ENCODE measurements at regions not wholly inside any gene's neighbourhood (a gene's known extent, or its start where the extent isn't known, plus 50 kb on each side); places are given as distances from the start of the nearest gene placed in this dataset.
A peak's percentile ranks its signal among the peaks of the same experiment; 100 is the strongest.

DNA sequence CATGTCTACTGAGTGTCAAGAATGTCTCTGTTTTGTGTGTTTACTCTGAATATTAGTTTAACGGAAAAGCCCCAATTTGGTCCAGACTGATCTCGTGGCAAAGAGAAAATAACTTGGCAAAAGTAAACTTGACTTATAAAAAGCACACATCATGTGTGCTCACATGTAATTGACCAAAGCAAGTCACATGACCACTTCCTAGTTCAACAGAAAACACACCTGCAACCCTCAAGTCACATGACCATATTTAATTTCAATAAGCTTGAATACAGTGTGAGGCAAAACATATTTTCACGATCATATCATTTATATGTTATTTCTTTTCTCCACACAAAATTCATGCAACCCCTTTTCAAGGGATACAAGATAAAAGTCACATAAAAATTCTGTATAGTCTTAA is 662.4 kb downstream of the SLITRK1 start:
- no peak for DNase-seq (ENCODE audit: low read depth)

DNA sequence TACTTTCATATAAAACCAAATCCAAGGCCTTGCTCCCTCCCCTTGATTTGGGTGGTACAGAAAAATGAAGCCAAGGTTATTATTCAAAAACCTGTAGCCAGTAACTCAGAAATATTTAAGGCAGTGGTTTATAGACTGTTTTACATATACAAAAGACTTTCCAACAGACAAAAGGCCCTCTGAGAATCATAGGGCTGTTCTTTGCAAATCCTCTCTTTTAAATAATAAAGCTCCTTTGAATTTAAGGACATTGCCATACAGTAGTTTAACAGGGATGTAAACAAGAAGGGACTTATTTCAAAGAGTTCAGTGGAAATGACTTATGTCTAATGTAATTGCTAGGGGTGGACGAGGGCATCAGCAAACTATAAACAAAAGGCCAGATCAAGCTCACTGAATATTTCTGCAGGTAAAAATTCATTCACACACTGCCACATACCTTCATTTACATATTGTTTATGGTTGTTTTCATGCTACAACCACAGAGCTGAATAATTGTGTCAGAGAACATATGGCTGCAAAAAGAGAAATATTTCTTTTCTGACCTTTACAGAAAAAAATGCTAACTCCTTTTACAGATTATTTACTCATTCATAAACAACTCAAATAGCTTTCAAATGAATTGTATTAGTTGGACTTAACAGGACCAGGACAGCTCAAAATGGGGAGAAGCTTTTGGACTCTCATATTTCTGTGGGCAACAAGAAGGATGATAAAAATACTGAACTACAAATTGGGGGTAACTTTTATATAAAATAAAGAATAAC is 665.6 kb downstream of the SLITRK1 start:
- DNase-seq (ENCODE audit: low read depth) = peak; percentile 60

DNA sequence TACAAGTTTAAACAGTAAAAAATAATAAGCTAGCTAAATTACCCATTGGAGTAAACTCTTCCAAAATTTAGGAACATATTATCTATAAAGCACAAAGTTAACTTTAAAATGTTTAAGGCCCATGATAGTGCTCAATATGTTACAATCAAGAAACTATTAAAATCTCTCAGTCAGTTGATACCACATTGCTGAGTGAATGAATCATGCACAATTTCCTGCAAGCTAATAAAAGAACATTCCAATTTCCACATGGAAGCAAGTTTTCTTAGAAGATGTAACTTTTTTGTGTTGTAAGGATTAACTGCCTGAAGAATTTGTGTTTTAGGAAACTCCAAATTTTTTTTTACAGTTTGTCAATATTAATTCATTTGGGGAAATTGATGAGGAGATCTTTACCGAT is 666.6 kb downstream of the SLITRK1 start:
- peak; percentile 86 for DNase-seq (ENCODE audit: low read depth)

DNA sequence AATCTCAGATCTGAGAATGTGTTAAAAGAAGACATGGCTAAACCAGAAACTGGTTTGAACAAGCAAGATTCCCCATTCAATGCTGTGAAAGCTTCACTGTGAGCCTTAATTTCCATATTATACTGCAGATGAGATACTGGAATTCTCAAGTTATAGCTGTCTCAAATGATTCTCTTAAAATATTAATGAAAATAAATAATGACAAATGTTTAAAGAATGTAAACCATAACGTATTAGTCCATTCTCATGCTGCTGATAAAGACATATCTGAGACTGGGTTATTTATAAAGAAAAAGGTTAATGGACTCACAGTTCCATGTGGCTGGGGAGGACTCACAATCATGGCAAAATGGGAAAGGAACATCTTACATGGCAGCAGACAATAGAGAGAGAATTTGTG is 667.8 kb downstream of the SLITRK1 start:
- peak; percentile 46 for DNase-seq (ENCODE audit: low read depth)

DNA sequence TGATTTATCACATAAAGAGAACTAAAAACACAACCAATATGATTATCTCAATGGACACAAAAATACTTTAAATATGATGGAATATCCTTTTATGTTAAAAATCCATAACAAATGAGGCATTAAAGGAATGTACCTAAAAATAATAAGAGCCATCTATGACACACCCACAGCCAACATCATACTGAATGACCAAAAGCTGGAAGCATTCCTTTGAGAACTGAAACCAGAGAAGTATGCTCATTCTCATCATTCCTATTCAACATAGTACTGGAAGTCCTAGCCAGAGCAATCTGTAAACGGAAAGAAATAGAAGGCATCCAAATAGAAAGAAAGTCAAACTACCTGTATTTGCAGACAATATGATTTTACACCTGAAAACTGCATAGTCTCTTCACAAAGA is 671.0 kb downstream of the SLITRK1 start:
- DNase-seq (ENCODE audit: low read depth) = peak; percentile 85

DNA sequence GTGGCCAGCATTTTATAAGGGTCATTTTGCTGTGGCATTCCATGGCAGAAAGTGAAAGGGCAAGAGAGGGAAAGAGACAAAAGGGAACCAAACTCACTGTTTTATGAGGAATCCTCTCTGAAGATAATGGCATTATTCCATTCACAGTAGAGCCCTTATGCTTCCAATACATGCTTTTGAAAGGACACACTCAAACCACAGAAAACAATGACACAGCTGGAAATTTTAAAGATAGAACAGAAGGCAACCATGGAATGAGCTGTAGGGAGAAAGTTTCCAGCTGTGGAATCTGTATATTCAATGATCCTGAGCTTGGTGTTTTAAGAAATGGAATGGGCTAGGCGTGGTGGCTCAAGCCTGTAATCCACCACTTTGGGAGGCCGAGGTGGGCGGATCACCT is 677.4 kb downstream of the SLITRK1 start:
- no peak for DNase-seq (ENCODE audit: low read depth)

DNA sequence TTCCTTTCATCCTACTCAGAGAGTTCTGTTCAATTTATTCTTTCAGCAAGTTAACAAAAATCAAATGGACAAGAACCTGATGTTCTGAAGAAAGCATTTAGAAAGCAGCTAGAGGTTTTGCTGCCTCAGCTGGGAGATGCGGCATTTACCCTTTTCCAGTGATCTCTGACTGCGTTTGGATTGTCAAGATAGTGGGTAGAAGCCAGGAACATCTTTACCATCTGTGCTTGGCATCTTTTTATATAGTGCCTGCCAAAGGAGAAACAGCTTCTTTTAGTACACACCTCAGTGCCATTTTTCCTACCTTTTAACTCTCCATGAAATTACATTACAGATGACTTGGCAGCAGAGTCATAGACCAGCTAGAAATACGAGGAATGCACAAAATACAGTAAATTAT is 680.8 kb downstream of the SLITRK1 start:
- no peak for DNase-seq (ENCODE audit: low read depth)

DNA sequence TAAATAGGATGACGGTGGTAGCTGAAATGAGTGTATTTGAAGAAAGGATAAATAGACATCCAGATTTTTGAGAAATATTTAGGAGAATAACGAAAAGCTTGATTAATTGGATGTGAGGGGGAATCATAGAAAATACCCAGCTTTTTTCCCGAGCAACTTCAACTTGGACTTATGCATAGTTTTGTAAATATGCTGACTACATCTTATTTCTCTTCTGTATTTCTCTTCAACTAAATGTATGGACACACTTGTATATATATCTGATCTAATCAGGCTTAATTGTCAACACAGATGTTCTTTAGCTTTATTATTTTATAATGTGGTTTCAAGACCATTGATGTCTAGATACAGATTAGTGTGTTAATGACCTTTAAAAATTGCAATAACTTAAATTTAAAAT is 685.0 kb downstream of the SLITRK1 start:
- DNase-seq (ENCODE audit: low read depth) = no peak

DNA sequence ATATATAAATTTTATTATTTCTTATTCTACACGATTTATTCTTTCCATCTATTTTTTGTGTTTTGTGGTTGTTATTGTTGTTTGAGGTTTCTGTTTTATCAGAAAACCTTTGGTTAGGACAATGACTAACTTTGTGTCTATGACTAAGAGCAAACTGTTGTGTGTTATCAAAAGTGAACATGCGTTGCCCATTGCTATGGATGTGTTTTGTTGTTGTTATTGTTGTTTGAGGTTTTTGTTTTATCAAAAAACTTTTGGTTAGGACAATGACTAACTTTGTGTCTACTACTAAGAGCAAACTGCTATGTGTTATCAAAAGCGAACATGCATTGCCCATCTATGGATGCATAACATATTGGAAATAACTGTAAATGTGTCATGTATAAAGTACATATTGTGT is 692.3 kb downstream of the SLITRK1 start:
- DNase-seq (ENCODE audit: low read depth) = no peak

DNA sequence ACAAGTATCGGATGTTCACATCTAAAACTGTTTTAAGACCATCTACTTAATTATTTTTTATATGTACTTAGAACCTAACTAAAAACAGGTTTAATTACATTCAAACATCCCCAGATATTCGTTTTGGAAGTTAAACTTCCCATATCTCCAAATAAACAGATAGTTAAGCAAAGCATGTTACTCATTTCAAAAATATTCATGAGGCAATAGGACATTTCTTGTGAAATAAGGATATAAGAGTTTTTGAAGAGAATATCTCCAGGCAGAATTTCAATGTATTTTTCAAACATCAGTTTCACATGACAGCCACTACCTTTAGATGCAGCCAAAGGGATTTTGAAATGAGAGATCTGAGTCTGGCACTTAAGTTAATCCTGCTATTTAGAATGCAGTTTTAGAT is 697.5 kb downstream of the SLITRK1 start:
- peak; percentile 77 for DNase-seq (ENCODE audit: low read depth)

DNA sequence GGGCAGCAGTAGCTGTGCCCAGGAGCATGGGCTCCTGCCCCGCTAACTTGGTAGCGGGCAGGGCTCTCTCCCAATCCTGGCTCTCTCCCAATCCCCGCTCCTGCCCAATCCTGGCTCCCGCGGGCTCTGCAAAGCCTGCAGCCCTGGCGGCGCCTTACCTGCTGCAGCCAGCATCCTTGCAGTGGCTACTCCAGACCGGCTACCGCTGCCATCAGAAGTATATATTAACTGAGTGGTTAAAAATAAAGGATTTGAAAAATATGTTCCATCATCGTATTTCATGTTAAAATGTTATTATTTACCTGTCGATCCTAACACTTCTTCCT is 698.2 kb downstream of the SLITRK1 start:
- DNase-seq (ENCODE audit: low read depth) = no peak

DNA sequence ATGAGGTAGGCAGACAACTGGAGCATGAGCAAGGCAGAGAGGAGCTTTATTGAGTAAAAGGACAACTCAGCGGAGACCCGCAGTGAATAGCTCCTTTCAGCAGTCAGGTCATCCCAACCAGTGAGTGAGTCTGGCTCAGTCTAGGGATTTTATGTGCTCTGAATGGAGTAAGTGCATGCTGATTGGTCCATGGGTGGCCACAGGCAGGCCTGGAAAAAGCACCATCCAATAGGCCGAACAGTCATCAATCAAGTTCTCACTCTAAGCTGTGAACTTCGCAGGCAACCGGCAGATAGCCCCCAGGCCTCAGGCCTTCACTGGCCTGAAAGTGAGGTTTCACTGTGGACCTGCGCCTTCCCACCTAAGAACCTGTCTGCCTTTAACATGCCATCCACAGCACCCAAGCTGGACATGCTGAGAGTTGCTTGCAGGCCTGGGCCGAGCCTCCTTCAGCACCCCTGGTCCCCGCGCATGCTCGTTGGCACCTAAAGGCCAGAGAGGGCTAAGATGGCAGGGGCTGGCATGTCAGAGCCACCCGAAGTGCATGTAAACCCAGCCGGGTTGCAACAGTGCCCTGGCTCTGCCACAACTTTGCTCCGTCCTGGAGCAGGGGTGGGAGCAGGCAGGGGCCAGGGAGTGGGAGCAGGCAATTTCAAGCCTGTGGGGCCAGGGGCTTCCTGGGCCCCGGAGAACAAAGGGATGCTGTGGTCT is 698.7 kb downstream of the SLITRK1 start:
- DNase-seq (ENCODE audit: low read depth) = no peak

DNA sequence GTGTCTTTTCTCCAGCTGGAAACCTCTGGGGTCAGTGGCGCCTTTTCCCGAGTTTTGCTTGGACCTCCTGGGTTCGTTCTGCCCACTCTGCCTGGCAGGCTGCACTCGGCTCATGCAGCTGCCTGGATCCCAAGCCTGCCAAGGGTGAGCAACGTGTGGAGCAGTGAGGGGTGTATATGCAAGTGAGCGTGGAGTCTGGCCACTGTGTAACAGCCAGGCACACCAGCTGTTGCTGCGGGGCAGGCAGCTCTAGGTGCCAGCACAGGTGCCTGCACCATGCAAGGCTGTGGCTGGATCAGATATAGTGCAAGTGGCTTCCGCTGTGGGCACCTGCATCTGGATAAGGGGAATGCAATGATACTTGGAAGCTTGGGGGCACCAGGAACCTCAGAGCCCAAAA is 699.4 kb downstream of the SLITRK1 start:
- DNase-seq (ENCODE audit: low read depth) = no peak

DNA sequence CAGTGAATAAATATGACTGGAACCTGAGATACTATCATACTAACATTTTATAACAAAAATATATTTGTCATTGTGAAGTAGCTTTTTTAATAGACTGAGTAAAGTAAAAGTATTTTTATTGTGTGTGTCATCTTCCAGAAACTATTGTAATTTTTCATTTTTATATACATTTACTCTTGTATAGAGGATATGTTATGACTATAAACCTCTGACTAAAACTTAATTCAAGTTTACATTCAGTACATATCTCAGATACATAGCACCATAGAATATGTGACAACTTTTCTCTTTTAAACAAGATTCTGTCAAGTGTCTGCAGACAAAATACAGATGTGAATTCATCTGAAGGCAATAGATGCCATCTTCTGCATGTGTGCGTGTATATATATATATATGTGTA is 704.3 kb downstream of the SLITRK1 start:
- no peak for DNase-seq (ENCODE audit: low read depth)

DNA sequence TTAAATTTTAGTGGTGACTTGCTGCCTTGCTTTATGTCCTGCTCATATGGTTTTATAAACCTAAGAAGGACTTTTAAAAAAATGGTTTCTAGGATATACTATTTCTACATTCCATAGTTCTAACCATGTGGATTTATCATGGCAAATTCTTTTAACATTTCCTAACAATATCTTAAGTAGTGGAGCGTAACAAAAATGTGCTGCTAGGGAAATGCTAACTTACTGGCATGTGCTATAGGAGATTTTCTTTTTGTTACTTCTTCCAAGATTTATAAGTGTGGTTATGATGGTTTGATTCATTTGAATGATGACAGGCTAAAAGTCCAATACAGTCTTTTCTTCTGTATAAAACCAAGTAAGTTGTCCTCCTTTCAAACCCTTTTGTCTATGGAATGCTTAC is 713.7 kb downstream of the SLITRK1 start:
- DNase-seq (ENCODE audit: low read depth) = no peak

DNA sequence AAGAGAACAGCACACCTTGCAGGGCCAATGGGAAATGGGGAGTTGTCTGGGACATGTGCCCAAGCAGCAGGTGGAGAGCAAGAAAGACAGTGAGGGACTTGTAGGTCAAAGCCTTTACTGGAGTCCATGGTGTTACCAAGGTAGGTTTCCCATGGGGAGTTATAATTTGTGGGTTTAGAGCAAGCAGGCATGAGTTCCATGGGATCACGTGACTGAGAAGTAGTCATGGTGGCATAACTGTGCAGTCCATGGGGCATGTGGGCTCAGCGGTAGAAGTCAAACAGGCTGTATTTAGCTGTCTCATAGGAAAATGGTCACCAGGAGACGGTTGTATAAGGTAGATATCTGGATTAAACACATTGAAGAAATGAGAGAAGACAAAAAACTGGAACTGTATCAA is 715.1 kb downstream of the SLITRK1 start:
- no peak for DNase-seq (ENCODE audit: low read depth)

DNA sequence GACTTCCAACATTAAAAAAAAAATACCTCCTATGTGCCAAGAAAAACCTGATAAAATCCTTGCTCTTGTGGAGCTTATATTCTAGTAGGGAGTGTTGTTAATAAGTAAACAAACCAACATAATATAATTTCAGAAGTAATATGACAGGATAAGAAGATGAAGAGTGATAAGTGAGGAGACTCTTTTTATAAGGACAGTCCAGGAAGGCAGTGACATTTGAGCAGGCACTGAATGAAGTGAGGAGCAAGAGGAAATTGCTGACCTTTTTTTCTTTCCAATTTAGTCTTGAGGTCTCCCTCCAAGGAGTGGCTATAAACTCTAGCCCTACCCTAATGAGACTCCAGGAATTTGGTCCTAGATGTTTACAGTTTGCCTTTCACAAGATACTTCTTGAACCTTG is 715.7 kb downstream of the SLITRK1 start:
- no peak for DNase-seq (ENCODE audit: low read depth)

DNA sequence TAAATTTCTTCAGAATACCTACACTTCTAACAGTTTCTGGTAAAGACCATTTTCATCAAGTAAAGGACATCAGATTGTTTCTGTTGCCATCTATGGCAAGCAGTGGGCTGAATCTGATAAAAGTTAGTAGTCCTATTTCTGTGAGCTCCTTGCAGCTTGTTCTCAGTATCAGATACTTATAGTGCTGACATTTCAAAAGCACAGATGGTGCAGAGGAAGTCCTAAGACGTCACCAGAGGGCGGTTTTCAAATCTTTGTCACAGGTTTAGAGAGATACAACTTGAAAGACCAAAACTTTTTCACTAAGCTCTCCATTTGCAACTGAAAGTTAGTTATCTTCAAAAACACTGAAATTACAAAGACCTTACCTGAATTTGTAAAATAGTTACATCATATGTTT is 719.8 kb downstream of the SLITRK1 start:
- peak; percentile 11 for DNase-seq (ENCODE audit: low read depth)

DNA sequence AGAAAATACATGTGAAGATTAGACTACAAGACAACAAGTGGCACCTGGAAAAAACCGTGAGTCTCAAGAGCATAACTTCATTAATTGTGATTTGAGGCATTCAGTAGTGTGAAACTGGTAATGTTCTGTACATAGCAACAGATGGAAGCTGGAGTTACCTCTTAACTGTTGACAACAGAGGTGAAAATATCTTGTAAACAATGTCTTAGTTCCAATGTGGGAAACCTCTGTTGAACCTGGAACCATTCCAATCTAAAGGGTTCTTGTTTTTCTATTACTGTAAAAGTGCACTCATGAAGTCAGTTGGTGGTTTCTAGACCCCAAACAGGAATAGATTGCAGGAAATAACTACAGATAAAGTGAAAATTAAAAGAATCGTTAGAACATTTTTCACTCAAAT is 728.4 kb downstream of the SLITRK1 start:
- DNase-seq (ENCODE audit: low read depth) = no peak

DNA sequence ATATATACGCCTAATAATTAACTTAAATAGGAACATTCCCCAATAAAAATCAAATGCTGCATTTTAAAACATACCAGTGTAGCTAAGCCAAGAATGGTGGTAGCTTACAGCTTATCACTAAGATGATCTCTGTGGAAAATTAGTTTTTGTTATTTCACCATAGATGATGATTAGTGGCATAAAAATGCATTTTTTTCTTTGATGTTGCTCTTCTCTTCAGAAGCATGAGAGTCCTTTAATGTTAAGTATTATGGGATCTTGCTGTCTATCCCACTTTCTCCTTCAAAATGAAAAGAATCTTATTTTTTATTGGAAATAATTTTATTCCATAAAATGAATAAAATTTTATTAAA is 731.0 kb downstream of the SLITRK1 start:
- peak; percentile 64 for DNase-seq (ENCODE audit: low read depth)

DNA sequence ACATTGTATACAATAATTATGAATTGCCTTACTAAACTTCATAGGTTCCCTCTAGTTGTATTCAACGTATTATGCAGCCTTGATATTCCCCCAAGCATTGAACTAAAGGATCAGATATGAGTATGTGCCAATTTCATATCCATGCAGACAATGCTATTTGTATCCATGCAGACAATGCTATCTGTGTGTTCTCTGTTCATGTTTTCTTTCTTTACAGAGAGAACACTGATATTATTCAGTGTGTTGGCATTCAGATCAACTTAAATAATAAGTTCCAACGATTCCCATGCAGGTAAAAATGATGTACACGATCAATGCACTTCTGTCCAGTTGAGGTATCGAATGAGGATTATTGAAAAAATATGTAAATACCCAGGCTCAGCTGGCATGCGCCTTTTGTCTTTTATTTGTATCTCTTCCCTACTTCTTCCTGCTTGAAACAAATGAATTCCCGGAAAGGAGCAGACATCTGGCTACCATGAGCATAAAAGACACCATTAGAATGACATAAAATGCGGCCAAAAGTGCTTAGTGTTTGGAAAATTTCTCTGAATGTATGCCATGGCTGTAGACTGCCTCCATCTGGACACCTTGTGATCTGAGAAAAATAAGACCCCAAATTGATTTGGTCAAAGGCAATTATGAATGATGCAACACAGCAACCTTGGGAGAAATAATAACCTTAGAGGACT is 731.5 kb downstream of the SLITRK1 start:
- DNase-seq (ENCODE audit: low read depth) = no peak

DNA sequence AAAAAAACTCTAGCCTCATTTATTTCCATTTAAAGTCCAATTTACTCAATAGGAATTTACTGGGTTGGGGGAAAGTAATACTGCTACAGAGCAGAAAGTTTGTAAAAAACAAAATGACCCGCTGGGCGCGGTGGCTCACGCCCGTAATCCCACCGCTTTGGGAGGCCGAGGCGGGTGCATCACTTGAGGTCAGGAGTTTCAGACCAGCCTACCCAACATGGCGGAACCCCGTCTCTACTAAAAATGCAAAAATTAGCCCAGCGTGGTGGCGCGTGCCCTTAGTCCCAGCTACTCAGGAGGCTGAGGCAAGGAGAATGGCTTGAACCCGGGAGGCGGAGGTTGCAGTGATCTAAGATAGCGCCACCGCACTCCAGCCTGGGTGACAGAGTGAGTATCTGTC is 745.6 kb downstream of the SLITRK1 start:
- DNase-seq (ENCODE audit: low read depth) = no peak

DNA sequence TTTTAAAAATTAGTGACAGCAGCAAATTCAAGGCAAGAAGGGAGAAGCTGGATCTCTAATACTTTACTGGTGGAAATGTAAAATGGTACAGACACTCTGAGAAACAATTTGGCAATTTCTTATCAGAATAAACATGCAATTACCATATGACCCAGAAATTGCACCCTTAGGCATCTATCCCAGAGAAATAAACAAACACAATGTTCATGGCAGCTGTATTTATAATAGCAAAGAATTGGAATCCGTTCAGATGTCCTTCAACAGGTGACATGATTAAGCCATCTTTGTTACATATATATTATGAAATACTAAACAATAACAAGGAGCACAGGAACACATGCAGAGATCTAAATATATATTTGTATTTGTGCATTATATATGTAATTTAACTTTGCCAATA is 756.5 kb downstream of the SLITRK1 start:
- DNase-seq (ENCODE audit: low read depth) = no peak

DNA sequence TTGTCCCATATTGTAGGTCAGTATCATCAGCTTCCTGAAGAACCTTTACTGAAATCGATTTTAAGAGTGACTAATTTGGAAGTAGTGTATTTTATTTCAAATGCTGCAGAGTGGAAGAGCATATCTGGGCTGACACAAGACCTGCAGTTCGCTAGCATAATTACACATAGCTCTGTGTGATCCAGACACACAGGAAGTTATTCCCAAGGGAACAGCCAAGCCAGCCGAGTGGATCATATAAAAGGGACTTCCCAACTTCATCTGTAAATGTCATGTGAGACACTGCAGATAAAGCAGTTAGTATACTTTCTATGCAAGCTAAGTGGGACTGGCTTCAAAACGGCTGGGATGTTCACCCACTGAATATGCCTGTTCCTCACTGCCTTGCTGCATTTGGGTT is 760.4 kb downstream of the SLITRK1 start:
- DNase-seq (ENCODE audit: low read depth) = peak; percentile 10
